ENCODE measurements at regions not wholly inside any gene's neighbourhood (a gene's known extent, or its start where the extent isn't known, plus 50 kb on each side); places are given as distances from the start of the nearest gene placed in this dataset.

DNA sequence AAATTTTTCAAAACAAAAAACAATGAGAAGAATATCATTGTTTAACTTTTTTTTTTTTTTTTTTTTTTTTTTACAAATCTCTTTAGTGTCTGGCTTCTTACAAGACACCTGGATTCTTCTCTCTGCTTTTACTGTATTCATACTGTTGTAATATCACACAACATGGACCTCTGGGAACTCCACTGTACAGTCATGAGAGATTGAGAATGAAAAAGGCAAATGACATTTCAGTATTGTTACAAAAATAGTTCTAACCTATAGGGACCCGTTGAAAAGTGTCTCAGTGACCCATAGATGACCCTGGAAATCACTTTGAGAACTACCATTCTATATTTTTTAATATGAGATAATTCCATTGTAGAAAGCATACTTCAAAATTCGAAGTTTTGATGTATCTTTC, 124.4 kb downstream of the SLIT2 start:
- TF ChIP-seq EZH2 (IDR thresholded peaks at IDR 0.05; ENCODE audit: borderline replicate concordance, low read depth, low read length, severe bottlenecking), result no peak
- TF ChIP-seq, protein P1, sequence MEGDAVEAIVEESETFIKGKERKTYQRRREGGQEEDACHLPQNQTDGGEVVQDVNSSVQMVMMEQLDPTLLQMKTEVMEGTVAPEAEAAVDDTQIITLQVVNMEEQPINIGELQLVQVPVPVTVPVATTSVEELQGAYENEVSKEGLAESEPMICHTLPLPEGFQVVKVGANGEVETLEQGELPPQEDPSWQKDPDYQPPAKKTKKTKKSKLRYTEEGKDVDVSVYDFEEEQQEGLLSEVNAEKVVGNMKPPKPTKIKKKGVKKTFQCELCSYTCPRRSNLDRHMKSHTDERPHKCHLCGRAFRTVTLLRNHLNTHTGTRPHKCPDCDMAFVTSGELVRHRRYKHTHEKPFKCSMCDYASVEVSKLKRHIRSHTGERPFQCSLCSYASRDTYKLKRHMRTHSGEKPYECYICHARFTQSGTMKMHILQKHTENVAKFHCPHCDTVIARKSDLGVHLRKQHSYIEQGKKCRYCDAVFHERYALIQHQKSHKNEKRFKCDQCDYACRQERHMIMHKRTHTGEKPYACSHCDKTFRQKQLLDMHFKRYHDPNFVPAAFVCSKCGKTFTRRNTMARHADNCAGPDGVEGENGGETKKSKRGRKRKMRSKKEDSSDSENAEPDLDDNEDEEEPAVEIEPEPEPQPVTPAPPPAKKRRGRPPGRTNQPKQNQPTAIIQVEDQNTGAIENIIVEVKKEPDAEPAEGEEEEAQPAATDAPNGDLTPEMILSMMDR (IDR thresholded peaks at IDR 0.05; ENCODE audit: borderline replicate concordance, extremely low read depth, low read length, poor library complexity, severe bottlenecking), result no peak

Data from DND-41 (cell line).